ENCODE measurements at regions not wholly inside any gene's neighbourhood (a gene's known extent, or its start where the extent isn't known, plus 50 kb on each side); places are given as distances from the start of the nearest gene placed in this dataset.
"Not testable (repeated sequence)": the region's sequence is repeated elsewhere in the genome, so short reads cannot be mapped to it uniquely, and the experiment has no call there.

DNA sequence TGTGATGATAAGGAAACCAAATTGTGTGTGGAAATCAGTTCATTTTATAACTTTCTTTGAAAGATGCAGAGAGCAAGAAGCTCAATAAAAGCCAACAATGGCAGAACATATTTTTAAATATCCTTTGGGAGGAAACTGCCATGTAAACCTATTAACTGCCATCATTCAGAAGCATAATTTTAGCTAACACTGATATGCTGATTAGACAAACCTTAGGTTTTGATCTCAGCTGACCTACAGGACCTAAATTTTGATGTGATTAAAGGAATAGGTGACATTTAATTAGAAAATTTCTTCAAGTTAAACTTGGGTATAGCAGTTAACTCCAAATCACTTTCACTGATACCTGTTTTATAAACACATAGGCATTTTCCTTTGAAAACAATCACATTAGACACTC lies 187.1 kb downstream of the TFAP2B start:
- Mint-ChIP-seq H3K4me3 (ENCODE audit: unreplicated experiment) (no peak overlapping the region), H3K27me3 (ENCODE audit: unreplicated experiment) (no peaks in the 10 kb centered on the region), H3K27ac (ENCODE audit: unreplicated experiment) (no peak overlapping the region), H3K4me1 (ENCODE audit: low read depth, unreplicated experiment) (no peaks in the 10 kb centered on the region), H3K9me3 (ENCODE audit: unreplicated experiment) (no peaks in the 10 kb centered on the region), H3K36me3 (ENCODE audit: unreplicated experiment) (no peaks in the 10 kb centered on the region)
- TF ChIP-seq CTCF (IDR thresholded peaks at IDR 0.05; ENCODE audit: partially characterized antibody, unreplicated experiment): no peak
- no peak for DNase-seq

DNA sequence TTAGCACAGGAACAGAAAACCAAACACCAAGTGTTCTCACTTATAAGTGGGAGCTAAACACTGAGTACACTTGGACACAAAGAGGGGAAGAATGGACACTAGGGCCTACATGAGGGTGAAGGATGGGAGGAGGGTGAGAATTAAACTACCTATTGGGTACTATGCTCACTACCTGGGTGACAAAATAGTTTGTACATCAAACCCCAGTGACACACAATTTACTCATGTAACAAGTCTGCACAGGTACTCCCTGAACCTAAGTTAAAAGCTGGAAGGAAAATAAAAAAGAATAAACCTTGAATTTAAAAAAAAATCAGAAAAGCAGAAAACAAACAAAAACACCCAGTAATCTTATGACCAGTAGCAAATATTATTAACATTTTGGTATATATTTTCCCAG lies 188.6 kb downstream of the TFAP2B start:
- Mint-ChIP-seq H3K27ac (ENCODE audit: unreplicated experiment) (no peak overlapping the region), H3K36me3 (ENCODE audit: unreplicated experiment) (no peaks in the 10 kb centered on the region), H3K27me3 (ENCODE audit: unreplicated experiment) (no peaks in the 10 kb centered on the region), H3K4me1 (ENCODE audit: low read depth, unreplicated experiment) (no peaks in the 10 kb centered on the region), H3K9me3 (ENCODE audit: unreplicated experiment) (no peaks in the 10 kb centered on the region), H3K4me3 (ENCODE audit: unreplicated experiment) (no peak overlapping the region)
- TF ChIP-seq CTCF (IDR thresholded peaks at IDR 0.05; ENCODE audit: partially characterized antibody, unreplicated experiment): no peak
- DNase-seq: no peak

DNA sequence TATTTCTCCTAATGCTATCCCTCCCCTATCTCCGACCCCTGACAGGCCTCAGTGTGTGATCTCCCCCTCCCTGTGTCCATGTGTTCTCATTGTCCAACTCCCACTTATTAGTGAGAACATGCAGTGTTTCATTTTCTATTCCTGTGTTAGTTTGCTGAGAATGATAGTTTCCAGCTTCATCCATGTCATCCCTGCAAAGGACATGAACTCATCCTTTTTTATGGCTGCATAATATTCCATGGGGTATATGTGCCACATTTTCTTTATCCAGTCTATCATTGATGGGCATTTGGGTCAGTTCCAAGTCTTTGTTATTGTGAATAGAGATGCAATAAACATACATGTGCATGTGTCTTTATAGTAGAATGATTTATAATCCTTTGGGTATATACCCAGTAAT lies 190.0 kb downstream of the TFAP2B start:
- not testable (repeated sequence) for H3K4me3 Mint-ChIP-seq (ENCODE audit: unreplicated experiment); H3K9me3 Mint-ChIP-seq (ENCODE audit: unreplicated experiment); H3K36me3 Mint-ChIP-seq (ENCODE audit: unreplicated experiment); H3K27ac Mint-ChIP-seq (ENCODE audit: unreplicated experiment); DNase-seq; H3K4me1 Mint-ChIP-seq (ENCODE audit: low read depth, unreplicated experiment); H3K27me3 Mint-ChIP-seq (ENCODE audit: unreplicated experiment)

GRCh38 chr6:51013376-51013775 lies 194.7 kb downstream of the TFAP2B start:
- no peaks in the 10 kb centered on the region for H3K4me1 Mint-ChIP-seq (ENCODE audit: low read depth, unreplicated experiment)
- H3K27me3 Mint-ChIP-seq (ENCODE audit: unreplicated experiment): no peaks in the 10 kb centered on the region
- H3K27ac Mint-ChIP-seq (ENCODE audit: unreplicated experiment): no peak overlapping the region
- no peaks in the 10 kb centered on the region for H3K36me3 Mint-ChIP-seq (ENCODE audit: unreplicated experiment)
- no peaks in the 10 kb centered on the region for H3K9me3 Mint-ChIP-seq (ENCODE audit: unreplicated experiment)
- H3K4me3 Mint-ChIP-seq (ENCODE audit: unreplicated experiment): no peak overlapping the region
- DNase-seq: no peak
- TF ChIP-seq CTCF (IDR thresholded peaks at IDR 0.05; ENCODE audit: partially characterized antibody, unreplicated experiment): no peak

DNA sequence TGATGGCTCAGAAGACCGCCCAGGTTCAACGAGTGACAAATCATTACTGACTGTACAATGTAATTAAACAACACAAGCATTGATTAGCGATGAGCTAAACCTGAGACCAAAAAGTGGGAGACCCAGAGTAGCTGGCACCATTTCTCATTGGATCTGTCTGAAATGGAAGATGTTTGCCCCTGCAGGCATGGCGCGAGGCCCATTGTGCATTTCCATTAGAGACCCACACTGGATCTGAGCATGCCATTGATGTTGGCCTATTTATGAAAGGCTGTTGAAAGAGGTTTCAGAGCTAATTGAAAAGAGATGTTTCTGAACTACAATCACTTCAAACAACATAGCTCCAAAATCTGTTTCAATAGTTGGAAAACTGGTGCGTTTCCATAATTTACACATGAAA lies 196.7 kb downstream of the TFAP2B start:
- no peaks in the 10 kb centered on the region for H3K36me3 Mint-ChIP-seq (ENCODE audit: unreplicated experiment)
- H3K9me3 Mint-ChIP-seq (ENCODE audit: unreplicated experiment): no peaks in the 10 kb centered on the region
- no peak overlapping the region for H3K4me3 Mint-ChIP-seq (ENCODE audit: unreplicated experiment)
- no peak overlapping the region for H3K27ac Mint-ChIP-seq (ENCODE audit: unreplicated experiment)
- H3K4me1 Mint-ChIP-seq (ENCODE audit: low read depth, unreplicated experiment): no peaks in the 10 kb centered on the region
- no peak for TF ChIP-seq CTCF (IDR thresholded peaks at IDR 0.05; ENCODE audit: partially characterized antibody, unreplicated experiment)
- DNase-seq: no peak
- no peaks in the 10 kb centered on the region for H3K27me3 Mint-ChIP-seq (ENCODE audit: unreplicated experiment)

DNA sequence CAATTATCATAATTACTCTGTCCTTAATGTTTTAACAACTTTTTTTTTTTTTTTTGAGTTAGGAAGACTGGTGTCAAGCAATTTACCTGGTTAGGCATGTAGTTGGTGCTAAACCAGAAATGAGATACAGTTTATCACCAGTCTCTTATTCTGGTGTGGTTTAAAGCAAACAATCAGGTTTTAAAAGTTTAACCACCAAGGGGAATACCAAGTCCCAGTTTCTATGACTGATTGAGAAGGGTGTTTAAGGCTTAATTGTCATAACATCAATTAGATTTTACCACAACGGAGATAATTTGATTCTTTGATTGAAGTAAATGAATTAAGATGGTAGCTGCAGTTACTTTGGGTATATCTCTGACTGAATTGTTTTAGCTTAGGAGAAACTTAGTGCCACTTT lies 197.8 kb downstream of the TFAP2B start:
- Mint-ChIP-seq H3K4me3 (ENCODE audit: unreplicated experiment) (no peak overlapping the region), H3K9me3 (ENCODE audit: unreplicated experiment) (no peaks in the 10 kb centered on the region), H3K27ac (ENCODE audit: unreplicated experiment) (no peak overlapping the region), H3K36me3 (ENCODE audit: unreplicated experiment) (no peaks in the 10 kb centered on the region), H3K4me1 (ENCODE audit: low read depth, unreplicated experiment) (no peaks in the 10 kb centered on the region), H3K27me3 (ENCODE audit: unreplicated experiment) (no peaks in the 10 kb centered on the region)
- TF ChIP-seq CTCF (IDR thresholded peaks at IDR 0.05; ENCODE audit: partially characterized antibody, unreplicated experiment): no peak
- DNase-seq: no peak

All from glutamatergic neuron (in vitro differentiated cells).